ENCODE measurements at regions not wholly inside any gene's neighbourhood (a gene's known extent, or its start where the extent isn't known, plus 50 kb on each side); places are given as distances from the start of the nearest gene placed in this dataset.

DNA sequence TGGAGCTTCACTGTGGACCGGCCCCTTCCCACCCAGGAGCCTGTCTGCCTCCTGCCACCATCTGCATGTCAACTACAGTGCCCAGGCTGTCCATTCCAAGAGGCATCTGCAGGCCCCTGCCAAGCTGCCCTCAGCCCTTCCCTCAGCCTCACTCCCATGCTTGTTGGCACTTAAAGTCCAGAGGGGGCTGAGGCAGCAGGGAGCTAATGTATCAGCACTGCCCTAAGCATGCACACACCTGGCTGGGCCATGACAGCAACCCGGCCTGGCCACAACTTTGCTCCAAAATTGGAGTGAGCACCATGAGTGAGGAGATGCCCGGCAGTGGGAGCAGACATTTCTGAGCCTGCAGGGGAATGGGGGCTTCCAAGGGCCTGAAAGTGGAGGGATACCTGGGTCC, 417.5 kb upstream of the GRM3 start:
- H3K9me3 ChIP-seq: no peaks in the 10 kb centered on the region
- H3K4me1 ChIP-seq: no peaks in the 10 kb centered on the region
- H3K27me3 ChIP-seq: no peaks in the 10 kb centered on the region
- intact Hi-C loops (cut with DNase I; ENCODE audit: low total_unique reads): no loop called here
- H3K36me3 ChIP-seq: no peaks in the 10 kb centered on the region
- no peak for TF ChIP-seq POLR2A (IDR thresholded peaks at IDR 0.05)
- TF ChIP-seq, protein P1, sequence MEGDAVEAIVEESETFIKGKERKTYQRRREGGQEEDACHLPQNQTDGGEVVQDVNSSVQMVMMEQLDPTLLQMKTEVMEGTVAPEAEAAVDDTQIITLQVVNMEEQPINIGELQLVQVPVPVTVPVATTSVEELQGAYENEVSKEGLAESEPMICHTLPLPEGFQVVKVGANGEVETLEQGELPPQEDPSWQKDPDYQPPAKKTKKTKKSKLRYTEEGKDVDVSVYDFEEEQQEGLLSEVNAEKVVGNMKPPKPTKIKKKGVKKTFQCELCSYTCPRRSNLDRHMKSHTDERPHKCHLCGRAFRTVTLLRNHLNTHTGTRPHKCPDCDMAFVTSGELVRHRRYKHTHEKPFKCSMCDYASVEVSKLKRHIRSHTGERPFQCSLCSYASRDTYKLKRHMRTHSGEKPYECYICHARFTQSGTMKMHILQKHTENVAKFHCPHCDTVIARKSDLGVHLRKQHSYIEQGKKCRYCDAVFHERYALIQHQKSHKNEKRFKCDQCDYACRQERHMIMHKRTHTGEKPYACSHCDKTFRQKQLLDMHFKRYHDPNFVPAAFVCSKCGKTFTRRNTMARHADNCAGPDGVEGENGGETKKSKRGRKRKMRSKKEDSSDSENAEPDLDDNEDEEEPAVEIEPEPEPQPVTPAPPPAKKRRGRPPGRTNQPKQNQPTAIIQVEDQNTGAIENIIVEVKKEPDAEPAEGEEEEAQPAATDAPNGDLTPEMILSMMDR (IDR thresholded peaks at IDR 0.05 in 4 of 5, conservative IDR thresholded peaks at IDR 0.05 in 1 of 5): no peak
- no peak for ATAC-seq
- H3K27ac ChIP-seq: no peak overlapping the region
- no peak for DNase-seq
- H3K4me3 ChIP-seq: no peak overlapping the region
- in situ Hi-C loops (cut with MboI; ENCODE audit: low sequenced_read_pairs in 4 of 4): no loop called here

DNA sequence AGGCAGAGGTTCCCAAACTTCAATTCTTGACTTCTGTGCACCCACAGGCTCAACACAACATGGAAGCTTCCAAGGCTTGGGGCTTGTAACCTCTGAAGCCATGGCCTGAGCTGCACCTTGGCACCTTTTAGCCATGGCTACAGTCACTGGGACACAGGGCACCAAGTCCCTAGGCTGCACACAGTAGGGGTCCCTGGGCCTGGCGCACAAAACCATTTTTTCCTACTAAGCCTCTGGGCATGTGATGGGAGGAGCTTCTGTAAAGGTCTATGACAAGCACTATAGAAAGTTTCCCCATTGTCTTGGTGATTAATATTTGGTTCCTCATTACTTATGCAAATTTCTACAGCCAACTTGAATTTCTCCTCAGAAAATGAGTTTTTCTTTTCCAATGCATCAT, 420.9 kb upstream of the GRM3 start:
- intact Hi-C loops (cut with DNase I; ENCODE audit: low total_unique reads): no loop called here
- Histone ChIP-seq H3K9me3 (no peaks in the 10 kb centered on the region), H3K27ac (no peak overlapping the region), H3K4me1 (no peaks in the 10 kb centered on the region), H3K36me3 (no peaks in the 10 kb centered on the region), H3K4me3 (no peak overlapping the region), H3K27me3 (no peaks in the 10 kb centered on the region)
- in situ Hi-C loops (cut with MboI; ENCODE audit: low sequenced_read_pairs in 4 of 4): no loop called here
- ATAC-seq: no peak
- no peak for DNase-seq
- TF ChIP-seq POLR2A (IDR thresholded peaks at IDR 0.05): no peak
- TF ChIP-seq, protein P1 (IDR thresholded peaks at IDR 0.05 in 4 of 5, conservative IDR thresholded peaks at IDR 0.05 in 1 of 5): no peak

DNA sequence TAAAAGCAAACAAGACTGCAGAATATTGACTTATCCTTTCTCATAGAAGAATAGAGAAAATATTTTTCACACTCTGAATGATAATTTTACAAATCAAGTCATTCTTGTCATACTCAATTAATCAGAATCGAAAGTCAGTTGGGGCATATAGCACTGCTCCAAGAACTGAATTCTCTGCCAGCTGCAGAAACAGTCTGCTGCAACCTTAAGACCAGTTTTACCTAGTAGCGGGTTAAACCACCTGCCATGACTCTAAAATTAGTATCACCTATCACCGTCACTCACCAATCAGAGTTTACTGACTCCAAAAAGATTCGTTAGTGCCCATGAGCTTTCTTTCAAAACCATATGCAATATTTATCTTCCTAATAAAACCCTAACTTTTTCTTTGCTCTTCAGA, 429.0 kb upstream of the GRM3 start:
- H3K36me3 ChIP-seq: no peaks in the 10 kb centered on the region
- no peaks in the 10 kb centered on the region for H3K9me3 ChIP-seq
- no peaks in the 10 kb centered on the region for H3K4me1 ChIP-seq
- in situ Hi-C loops (cut with MboI; ENCODE audit: low sequenced_read_pairs in 4 of 4): no loop called here
- intact Hi-C loops (cut with DNase I; ENCODE audit: low total_unique reads): no loop called here
- no peak for TF ChIP-seq POLR2A (IDR thresholded peaks at IDR 0.05)
- TF ChIP-seq, protein P1 (IDR thresholded peaks at IDR 0.05 in 4 of 5, conservative IDR thresholded peaks at IDR 0.05 in 1 of 5): no peak
- ATAC-seq: no peak
- no peak overlapping the region for H3K27ac ChIP-seq
- no peak for DNase-seq
- no peak overlapping the region for H3K4me3 ChIP-seq
- no peaks in the 10 kb centered on the region for H3K27me3 ChIP-seq

DNA sequence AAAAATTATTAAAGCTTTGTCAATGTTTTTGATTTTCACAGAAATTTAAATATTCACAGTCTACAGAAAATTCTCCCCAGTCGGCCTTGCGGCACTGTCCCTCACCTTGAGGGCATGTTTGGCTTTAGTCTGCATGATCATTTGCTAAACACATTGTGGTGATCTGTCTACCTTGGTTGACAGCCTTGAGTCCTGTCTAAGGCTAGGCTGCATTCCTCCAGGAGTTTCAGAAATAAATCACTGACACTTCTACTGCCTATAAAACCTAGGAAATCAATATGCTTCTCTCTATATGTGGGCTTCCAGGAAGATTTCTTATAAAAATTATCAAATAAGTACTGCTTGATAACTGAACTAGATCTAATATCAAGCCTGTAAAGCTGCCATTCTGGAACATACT, 430.7 kb upstream of the GRM3 start:
- no peak for ATAC-seq

DNA sequence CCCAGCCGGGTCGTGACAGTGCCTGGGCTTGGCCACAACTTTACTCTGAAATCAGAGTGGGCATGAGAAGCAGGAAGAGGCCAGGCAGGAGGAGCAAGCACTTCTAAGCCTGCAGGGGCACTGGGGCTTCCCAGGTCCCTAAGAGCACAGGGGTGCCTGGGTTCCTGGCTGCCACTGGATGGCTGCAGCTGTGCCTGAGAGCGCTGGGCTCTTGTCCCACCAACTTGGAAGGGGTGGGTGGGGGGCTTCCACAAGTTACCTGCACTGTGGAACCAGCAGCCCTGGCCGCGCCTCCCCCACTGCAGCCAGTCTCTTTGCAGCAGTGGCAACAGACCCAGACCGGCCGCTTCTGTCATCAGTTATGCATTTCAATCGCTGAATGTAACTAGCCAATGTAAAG, 434.7 kb upstream of the GRM3 start:
- H3K27me3 ChIP-seq: no peaks in the 10 kb centered on the region
- H3K36me3 ChIP-seq: no peaks in the 10 kb centered on the region
- H3K27ac ChIP-seq: no peak overlapping the region
- TF ChIP-seq, protein P1 (IDR thresholded peaks at IDR 0.05 in 4 of 5, conservative IDR thresholded peaks at IDR 0.05 in 1 of 5): no peak
- no peak for TF ChIP-seq POLR2A (IDR thresholded peaks at IDR 0.05)
- H3K4me1 ChIP-seq: no peaks in the 10 kb centered on the region
- intact Hi-C loops (cut with DNase I; ENCODE audit: low total_unique reads) (no loop called here), in situ Hi-C loops (cut with MboI; ENCODE audit: low sequenced_read_pairs in 4 of 4) (no loop called here)
- no peaks in the 10 kb centered on the region for H3K9me3 ChIP-seq
- H3K4me3 ChIP-seq: no peak overlapping the region
- DNase-seq (no peak), ATAC-seq (no peak)

More for the DNA sequence above, 430.7 kb upstream of the GRM3 start:
- TF ChIP-seq, protein P1 (IDR thresholded peaks at IDR 0.05 in 4 of 5, conservative IDR thresholded peaks at IDR 0.05 in 1 of 5): no peak
- no peak for TF ChIP-seq POLR2A (IDR thresholded peaks at IDR 0.05)
- no peaks in the 10 kb centered on the region for H3K9me3 ChIP-seq
- no peaks in the 10 kb centered on the region for H3K36me3 ChIP-seq
- DNase-seq: no peak
- H3K4me1 ChIP-seq: no peaks in the 10 kb centered on the region
- no peak overlapping the region for H3K27ac ChIP-seq
- H3K4me3 ChIP-seq: no peak overlapping the region
- H3K27me3 ChIP-seq: no peaks in the 10 kb centered on the region
- intact Hi-C loops (cut with DNase I; ENCODE audit: low total_unique reads): no loop called here
- in situ Hi-C loops (cut with MboI; ENCODE audit: low sequenced_read_pairs in 4 of 4): no loop called here
